ENCODE measurements at regions not wholly inside any gene's neighbourhood (a gene's known extent, or its start where the extent isn't known, plus 50 kb on each side); places are given as distances from the start of the nearest gene placed in this dataset.

GRCh38 chr12:132407451-132407961 lies 78.1 kb upstream of the GALNT9 start:
- DNase-seq: no peak

DNA sequence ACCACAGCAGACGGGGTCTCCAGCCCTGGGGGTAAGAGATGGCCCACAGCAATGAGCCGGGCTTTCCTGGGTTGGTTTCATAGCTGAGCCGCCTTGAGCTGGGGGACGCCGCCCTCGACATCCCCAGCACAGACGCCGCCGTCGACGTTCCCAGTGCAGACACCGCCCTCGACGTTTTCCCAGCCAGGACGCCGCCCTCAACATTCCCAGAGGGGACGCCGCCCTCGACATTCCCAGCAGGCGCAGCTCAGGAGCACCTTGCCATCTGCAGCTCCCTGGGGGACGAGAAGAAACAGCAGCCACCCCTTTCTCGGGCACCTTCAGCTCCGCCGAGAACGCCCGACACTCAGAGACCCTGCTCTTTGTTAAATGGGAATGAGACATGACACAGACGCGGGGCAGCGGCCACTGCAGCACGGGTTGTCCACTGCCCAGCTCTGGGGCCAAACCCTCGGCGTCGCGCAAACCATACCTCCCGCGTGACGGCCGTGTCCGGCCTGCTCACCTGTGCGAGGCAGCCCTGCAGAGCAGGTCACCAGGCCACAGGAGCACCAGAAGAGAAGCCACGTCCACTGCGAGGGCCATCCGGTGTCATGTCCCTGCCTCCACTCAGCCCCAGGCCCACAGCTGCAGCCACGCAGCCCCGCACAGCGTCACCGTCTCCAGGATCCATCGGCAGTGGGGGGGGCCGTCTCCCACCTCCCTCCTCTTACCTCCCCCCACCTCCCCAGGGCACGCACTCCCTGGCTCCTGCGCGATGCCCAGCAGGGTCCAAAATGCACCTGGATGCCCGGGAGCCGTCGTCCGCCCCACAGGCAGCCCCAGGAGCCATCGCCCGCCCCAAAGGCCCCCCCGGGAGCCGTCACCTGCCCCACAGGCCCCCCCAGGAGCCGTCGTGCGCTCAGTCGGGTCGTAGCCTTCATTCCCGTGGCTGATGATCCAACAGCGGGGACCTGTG lies 77.4 kb upstream of the GALNT9 start:
- no peak for DNase-seq

GRCh38 chr12:132405742-132406251 lies 76.4 kb upstream of the GALNT9 start:
- no peak for DNase-seq

DNA sequence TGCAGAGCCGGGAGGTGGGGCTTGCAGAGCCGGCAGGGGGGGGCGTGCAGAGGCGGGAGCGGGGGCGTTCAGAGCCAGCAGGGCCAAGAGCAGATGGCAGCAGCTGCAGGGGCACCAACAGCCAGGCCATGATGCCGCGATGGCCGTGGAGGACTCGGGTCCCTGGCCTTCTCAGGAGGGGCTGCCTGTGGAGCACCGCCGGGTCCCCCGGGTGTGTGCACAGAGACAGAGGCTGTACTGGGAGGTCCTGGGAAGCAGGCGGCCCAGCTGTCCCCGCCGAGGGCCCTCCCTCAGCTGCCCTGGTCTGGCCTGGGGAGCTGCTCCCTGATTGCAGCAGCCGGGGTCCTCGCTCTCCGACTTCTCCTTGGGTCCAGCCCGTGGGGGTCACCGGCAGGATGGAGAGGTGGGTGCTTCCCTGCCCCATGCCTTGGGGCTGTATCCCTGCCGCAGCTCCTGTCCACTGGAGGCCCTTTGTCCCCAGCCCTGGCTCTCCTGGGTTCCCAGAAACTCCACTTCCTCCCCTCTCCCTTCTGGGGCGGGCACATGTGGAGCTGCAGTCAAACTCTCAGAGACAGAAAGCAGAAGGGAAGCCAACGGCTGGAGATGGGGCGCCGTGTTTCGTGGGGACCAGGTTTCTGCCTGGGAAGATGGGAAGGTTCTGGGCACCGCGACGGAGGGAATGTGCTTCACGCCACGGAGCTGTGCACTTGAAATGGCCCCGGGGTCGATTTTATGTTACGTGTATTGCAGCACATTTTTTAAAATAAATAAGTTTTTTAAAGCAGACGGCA lies 75.8 kb upstream of the GALNT9 start:
- no peak for DNase-seq

GRCh38 chr12:132404435-132404855 lies 75.1 kb upstream of the GALNT9 start:
- no peak for DNase-seq

GRCh38 chr12:132403636-132404434 lies 74.4 kb upstream of the GALNT9 start:
- no peak for DNase-seq

- DNase-seq: no peak
These were observed 73.5 kb upstream of the GALNT9 start for GRCh38 chr12:132402831-132403416.

GRCh38 chr12:132401982-132402381 lies 72.6 kb upstream of the GALNT9 start:
- DNase-seq: no peak

GRCh38 chr12:132400011-132400641 lies 70.7 kb upstream of the GALNT9 start:
- DNase-seq: no peak

- DNase-seq: no peak
These were observed 70.0 kb upstream of the GALNT9 start for GRCh38 chr12:132399092-132400010.

GRCh38 chr12:132398386-132398991 lies 69.1 kb upstream of the GALNT9 start:
- DNase-seq: no peak

GRCh38 chr12:132397934-132398385 lies 68.6 kb upstream of the GALNT9 start:
- DNase-seq: no peak

DNA sequence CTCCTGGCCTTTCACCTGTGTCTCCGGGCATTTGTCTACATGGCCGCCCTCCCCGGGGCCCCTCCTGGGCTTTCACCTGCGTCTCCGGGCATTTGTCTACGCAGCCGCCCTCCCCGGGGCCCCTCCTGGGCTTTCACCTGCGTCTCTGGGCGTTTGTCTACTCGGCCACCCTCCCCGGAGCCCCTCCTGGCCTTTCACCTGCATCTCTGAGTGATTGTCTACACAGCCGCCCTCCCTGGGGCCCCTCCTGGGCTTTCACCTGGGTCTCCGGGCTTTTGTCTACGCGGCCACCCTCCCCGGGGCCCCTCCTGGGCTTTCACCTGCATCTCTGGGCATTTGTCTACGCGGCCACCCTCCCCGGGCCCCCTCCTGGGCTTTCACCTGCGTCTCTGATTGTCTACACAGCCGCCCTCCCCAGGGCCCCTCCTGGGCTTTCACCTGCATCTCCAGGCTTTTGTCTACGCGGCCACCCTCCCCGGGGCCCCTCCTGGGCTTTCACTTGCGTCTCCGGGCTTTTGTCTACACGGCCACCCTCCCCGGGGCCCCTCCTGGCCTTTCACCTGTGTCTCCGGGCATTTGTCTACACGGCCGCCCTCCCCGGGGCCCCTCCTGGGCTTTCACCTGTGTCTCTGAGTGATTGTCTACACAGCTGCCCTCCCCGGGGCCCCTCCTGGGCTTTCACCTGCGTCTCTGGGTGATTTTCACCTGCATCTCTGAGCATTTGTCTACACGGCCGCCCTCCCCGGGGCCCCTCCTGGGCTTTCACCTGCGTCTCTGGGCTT lies 68.0 kb upstream of the GALNT9 start:
- no peak for DNase-seq

DNA sequence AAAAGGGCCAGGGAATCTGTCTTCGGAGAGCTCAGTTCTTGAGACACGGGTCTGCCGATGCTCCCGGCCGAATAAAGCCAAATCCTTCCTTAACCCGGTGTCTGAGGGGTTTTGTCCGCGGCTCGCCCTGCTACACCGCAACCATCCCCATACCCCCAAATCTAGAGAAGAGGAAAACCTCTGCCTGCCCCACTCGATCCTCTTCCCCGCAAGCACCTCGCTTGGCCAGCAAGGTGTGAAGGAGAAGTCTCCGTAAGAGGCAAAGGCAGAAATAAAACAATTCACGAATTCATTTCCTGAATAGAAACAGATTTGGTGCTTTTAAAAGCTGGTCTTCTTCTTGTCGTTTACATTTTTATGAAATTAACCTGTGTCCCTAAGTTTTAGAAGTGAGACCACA lies 67.3 kb upstream of the GALNT9 start:
- no peak for DNase-seq

DNA sequence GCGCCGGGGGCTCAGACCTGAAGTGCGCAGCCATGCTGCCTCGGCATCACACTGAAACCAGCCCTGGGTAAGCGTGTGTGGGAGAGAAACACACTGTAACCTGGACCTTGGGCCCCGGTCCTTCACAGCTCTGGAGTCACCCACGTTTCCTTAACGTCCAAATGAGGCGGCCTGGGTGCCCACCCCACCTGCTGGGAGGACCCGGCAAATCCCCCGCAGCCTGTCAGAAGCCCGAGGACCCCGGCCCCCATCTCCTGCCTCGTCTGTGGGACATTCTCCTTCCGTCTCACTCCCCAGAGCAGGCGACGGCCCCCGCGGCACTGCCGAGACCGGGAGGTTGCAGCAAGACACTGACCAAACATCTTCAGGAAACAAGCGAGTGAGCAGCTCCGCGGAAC lies 66.5 kb upstream of the GALNT9 start:
- DNase-seq: no peak

GRCh38 chr12:132395192-132395907 lies 66.0 kb upstream of the GALNT9 start:
- no peak for DNase-seq

DNA sequence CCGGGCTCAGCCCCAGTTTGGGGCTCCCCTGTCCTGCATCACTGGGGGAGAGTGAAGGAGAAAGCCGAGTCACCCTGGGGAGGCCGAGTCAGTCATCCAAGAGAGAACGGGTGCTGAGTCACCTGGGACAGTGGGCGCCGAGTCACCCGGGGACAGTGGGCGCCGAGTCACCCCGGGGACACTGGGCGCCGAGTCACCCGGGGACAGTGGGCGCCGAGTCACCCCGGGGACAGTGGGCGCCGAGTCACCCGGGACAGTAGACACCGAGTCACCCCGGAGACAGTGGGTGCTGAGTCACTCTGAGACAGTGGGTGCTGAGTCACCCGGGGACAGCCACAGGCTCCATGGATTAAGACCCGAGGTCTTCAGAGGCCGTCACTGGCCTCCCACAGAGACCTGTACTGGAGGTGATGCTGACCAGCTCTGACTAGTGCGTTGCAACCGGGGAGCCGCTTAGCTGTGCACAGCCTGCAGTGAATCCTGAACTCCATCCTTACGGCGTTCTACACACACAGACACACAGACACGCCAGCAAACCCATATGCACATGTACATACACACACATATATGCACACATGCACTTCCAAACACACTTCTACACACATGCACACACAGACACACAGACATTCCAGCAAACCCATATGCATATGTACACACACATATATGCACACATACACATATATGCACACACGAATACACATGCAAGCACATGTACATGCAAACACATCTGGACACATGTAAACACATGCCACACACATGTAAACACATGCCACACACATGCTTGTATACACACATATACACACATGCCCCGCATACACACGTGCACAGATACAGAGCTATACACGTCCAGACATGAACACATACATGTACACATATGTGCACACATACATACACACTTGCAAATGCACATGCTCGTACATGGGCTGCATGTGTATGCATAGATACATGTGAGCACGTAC lies 64.9 kb upstream of the GALNT9 start:
- no peak for DNase-seq
